Neural progenitor cell (in vitro differentiated cells): ENCODE measurements at regions not wholly inside any gene's neighbourhood (a gene's known extent, or its start where the extent isn't known, plus 50 kb on each side); places are given as distances from the start of the nearest gene placed in this dataset.

ENCODE experiments used
- DNase-seq: peaks from one replicate; pipeline ENCODE4 v3.0.0-alpha.2; 2016; ENCODE audit warnings: low spot score
- H2AFZ ChIP-seq: fragments of 200-600 bp; sonication (generic); replicated peaks from 2 replicates; pipeline ENCODE4 v1.6.1; 2016; ENCODE audit warnings: antibody characterized with exemption
- H3F3A ChIP-seq: fragments of 200-600 bp; sonication (generic); 2 replicates; pipeline ENCODE4 v1.6.1; 2016; ENCODE audit warnings: antibody characterized with exemption, low read depth
- H3K27ac ChIP-seq: fragments of 200-600 bp; sonication (generic); 2 replicates; pipeline ENCODE4 v1.5.1; 2016; ENCODE audit warnings: mild to moderate bottlenecking
- H3K27me3 ChIP-seq: fragments of 200-600 bp; sonication (generic); 2 replicates; pipeline ENCODE4 v1.6.1; 2016; ENCODE audit warnings: mild to moderate bottlenecking, moderate library complexity
- H3K36me3 ChIP-seq: fragments of 200-600 bp; sonication (generic); 2 replicates; pipeline ENCODE4 v1.5.1; 2016
- H3K4me1 ChIP-seq: fragments of 200-600 bp; sonication (generic); 2 replicates; pipeline ENCODE4 v1.6.1; 2016; ENCODE audit warnings: mixed run types
- H3K4me2 ChIP-seq: fragments of 200-600 bp; sonication (generic); 2 replicates; pipeline ENCODE4 v1.6.1; 2016
- H3K4me3 ChIP-seq: fragments of 200-600 bp; sonication (generic); 2 replicates; pipeline ENCODE4 v1.5.1; 2016
- H3K79me2 ChIP-seq: fragments of 200-600 bp; sonication (generic); 2 replicates; pipeline ENCODE4 v1.6.1; 2016; ENCODE audit warnings: low read depth
- H3K9ac ChIP-seq: fragments of 200-600 bp; sonication (generic); 2 replicates; pipeline ENCODE4 v1.6.1; 2016
- H3K9me3 ChIP-seq: fragments of 200-600 bp; sonication (generic); 2 replicates; pipeline ENCODE4 v1.5.1; 2016; ENCODE audit warnings: low read depth
- H4K20me1 ChIP-seq: fragments of 200-600 bp; sonication (generic); 2 replicates; pipeline ENCODE4 v1.6.1; 2016; ENCODE audit warnings: low read depth
- H3K27ac Mint-ChIP-seq: 3 replicates; pipeline ENCODE4 v1.8.0; 2021; ENCODE audit warnings: mixed read lengths
- H3K27me3 Mint-ChIP-seq: 2 replicates; pipeline ENCODE4 v1.8.0; 2022; ENCODE audit warnings: low read depth, mild to moderate bottlenecking, inconsistent platforms, moderate library complexity, mixed read lengths; ENCODE audit not compliant: insufficient read depth
- H3K36me3 Mint-ChIP-seq: 3 replicates; pipeline ENCODE4 v1.8.0; 2021; ENCODE audit warnings: mixed read lengths
- H3K4me1 Mint-ChIP-seq: 3 replicates; pipeline ENCODE4 v1.8.0; 2021; ENCODE audit warnings: mixed read lengths
- H3K4me3 Mint-ChIP-seq: 3 replicates; pipeline ENCODE4 v1.8.0; 2021; ENCODE audit warnings: mild to moderate bottlenecking, moderate library complexity, mixed read lengths
- H3K9me3 Mint-ChIP-seq: 3 replicates; pipeline ENCODE4 v1.8.0; 2020; ENCODE audit warnings: mixed read lengths
- EZH2 ChIP-seq: fragments of 200-600 bp; sonication (generic); IDR thresholded peaks from 2 replicates; pipeline ENCODE4 v1.6.1; 2017; ENCODE audit warnings: antibody characterized with exemption, mild to moderate bottlenecking, moderate library complexity
- EZH2phosphoT487 ChIP-seq: fragments of 200-600 bp; sonication (generic); IDR thresholded peaks from 2 replicates; pipeline ENCODE4 v1.6.1; 2017; ENCODE audit warnings: antibody characterized with exemption
- TF ChIP-seq, protein P1 (sequence below): fragments of 200-600 bp; sonication (generic); IDR thresholded peaks from 2 replicates; pipeline ENCODE4 v1.5.1; 2017; ENCODE audit warnings: antibody characterized with exemption, mild to moderate bottlenecking

DNA sequence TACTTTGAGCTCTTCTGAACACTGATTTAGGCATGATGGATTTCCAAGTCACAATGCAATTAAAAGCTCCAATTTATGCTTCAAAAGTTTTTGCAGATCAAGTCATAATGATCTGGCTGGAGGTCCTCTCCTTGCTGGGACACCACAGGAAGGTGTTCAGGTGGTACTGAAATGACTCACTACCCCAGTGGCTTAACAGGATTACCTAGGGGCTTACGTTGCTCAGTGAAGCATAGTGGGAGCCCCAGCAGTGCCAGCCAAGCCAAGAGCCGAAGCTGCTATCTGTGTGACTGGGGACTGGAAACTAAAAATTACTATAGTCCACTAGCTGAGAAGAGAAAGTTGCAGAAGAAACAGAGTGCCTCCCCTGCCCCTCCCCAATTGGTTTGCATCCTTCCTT is 110.1 kb upstream of the LPP start:
- Mint-ChIP-seq H3K9me3 (no peaks in the 10 kb centered on the region), H3K27me3 (peaks cover 6% of the 10 kb centered on the region), H3K4me3 (no peak overlapping the region), H3K4me1 (peaks cover 5% of the 10 kb centered on the region), H3K27ac (peak overlapping the region; percentile 57), H3K36me3 (no peaks in the 10 kb centered on the region)
- H3K4me2 ChIP-seq, result no peak overlapping the region
- no peak overlapping the region for H3K27ac ChIP-seq
- TF ChIP-seq EZH2phosphoT487 (no peak), EZH2 (no peak)
- TF ChIP-seq, protein P1, sequence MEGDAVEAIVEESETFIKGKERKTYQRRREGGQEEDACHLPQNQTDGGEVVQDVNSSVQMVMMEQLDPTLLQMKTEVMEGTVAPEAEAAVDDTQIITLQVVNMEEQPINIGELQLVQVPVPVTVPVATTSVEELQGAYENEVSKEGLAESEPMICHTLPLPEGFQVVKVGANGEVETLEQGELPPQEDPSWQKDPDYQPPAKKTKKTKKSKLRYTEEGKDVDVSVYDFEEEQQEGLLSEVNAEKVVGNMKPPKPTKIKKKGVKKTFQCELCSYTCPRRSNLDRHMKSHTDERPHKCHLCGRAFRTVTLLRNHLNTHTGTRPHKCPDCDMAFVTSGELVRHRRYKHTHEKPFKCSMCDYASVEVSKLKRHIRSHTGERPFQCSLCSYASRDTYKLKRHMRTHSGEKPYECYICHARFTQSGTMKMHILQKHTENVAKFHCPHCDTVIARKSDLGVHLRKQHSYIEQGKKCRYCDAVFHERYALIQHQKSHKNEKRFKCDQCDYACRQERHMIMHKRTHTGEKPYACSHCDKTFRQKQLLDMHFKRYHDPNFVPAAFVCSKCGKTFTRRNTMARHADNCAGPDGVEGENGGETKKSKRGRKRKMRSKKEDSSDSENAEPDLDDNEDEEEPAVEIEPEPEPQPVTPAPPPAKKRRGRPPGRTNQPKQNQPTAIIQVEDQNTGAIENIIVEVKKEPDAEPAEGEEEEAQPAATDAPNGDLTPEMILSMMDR, result no peak
- H3K79me2 ChIP-seq, result no peaks in the 10 kb centered on the region
- H4K20me1 ChIP-seq, result no peaks in the 10 kb centered on the region
- H3K27me3 ChIP-seq, result no peaks in the 10 kb centered on the region
- no peaks in the 10 kb centered on the region for H3F3A ChIP-seq
- H3K4me1 ChIP-seq, result peaks cover 5% of the 10 kb centered on the region
- no peaks in the 10 kb centered on the region for H3K36me3 ChIP-seq
- no peaks in the 10 kb centered on the region for H3K9me3 ChIP-seq
- H3K9ac ChIP-seq, result no peak overlapping the region
- no peak overlapping the region for H3K4me3 ChIP-seq
- no peak for DNase-seq
- H2AFZ ChIP-seq, result no peak overlapping the region

DNA sequence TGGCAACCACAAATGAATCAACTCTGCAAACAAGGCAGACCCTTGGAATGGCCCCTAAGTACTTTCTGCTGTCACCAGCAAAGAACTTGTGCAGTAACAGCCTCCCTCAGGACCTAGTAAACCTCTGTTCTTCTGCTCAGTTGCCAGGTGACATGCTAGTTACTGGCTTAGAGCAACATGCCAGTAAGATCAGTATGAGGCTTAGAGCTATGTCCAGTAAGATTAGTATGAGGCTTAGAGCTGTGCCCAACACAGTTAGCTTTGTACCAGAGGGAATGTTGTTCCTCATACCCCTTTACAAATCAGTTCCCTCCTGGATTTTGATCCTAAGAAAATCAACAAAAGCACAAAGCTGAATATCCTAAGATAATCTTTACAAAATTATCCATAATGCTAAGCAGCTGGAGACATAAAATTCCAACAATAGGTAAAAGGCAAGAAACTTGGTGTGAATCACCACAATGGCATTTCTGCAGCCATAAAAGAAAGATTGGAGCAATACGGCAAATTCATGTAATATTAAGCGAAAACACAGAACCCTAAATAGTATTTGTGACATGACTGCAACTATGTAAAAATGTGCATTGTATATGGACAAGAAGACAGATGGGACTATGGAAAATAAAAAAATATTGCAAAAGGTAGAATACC is 107.3 kb upstream of the LPP start:
- Mint-ChIP-seq H3K9me3 (no peaks in the 10 kb centered on the region), H3K27me3 (peaks cover 6% of the 10 kb centered on the region), H3K4me3 (no peak overlapping the region), H3K27ac (no peak overlapping the region), H3K4me1 (peaks cover 8% of the 10 kb centered on the region), H3K36me3 (no peaks in the 10 kb centered on the region)
- H2AFZ ChIP-seq, result no peak overlapping the region
- H3K36me3 ChIP-seq, result no peaks in the 10 kb centered on the region
- no peaks in the 10 kb centered on the region for H3K79me2 ChIP-seq
- peaks cover 10% of the 10 kb centered on the region for H3K4me1 ChIP-seq
- no peaks in the 10 kb centered on the region for H3F3A ChIP-seq
- no peak overlapping the region for H3K9ac ChIP-seq
- no peak overlapping the region for H3K27ac ChIP-seq
- no peaks in the 10 kb centered on the region for H4K20me1 ChIP-seq
- H3K4me3 ChIP-seq, result no peak overlapping the region
- DNase-seq, result no peak
- no peaks in the 10 kb centered on the region for H3K9me3 ChIP-seq
- no peak for TF ChIP-seq EZH2phosphoT487
- TF ChIP-seq, protein P1, result no peak
- no peak for TF ChIP-seq EZH2
- no peak overlapping the region for H3K4me2 ChIP-seq
- H3K27me3 ChIP-seq, result no peaks in the 10 kb centered on the region

DNA sequence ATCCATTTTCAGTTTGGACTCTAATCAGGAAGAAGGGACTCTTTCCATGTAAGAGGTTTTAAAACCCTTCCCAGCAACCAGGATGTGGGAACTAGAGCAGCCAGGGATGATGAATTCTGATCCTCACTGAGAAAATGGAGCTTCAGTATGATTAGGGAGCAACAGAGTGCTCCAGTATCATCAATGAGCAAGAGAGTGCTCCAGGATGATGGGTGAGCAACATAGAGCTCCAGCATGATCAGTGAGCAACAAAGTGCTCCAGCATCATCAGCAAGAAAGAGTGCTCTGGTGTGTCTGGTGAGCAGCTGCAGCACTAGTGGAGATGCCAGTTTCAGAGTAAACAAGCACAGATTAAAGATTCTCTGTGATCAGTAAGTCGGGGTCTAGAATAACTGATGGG is 106.4 kb upstream of the LPP start:
- Histone ChIP-seq H3K79me2 (no peaks in the 10 kb centered on the region), H3K4me2 (no peak overlapping the region), H3F3A (no peaks in the 10 kb centered on the region), H3K4me1 (peaks cover 18% of the 10 kb centered on the region), H2AFZ (no peak overlapping the region), H3K9ac (no peak overlapping the region), H3K9me3 (no peaks in the 10 kb centered on the region), H3K4me3 (no peak overlapping the region), H3K27ac (no peak overlapping the region), H4K20me1 (no peaks in the 10 kb centered on the region), H3K27me3 (no peaks in the 10 kb centered on the region), H3K36me3 (no peaks in the 10 kb centered on the region)
- H3K36me3 Mint-ChIP-seq, result no peaks in the 10 kb centered on the region
- H3K27me3 Mint-ChIP-seq, result peaks cover 2% of the 10 kb centered on the region
- no peak for DNase-seq
- TF ChIP-seq, protein P1, result no peak
- no peak for TF ChIP-seq EZH2
- H3K9me3 Mint-ChIP-seq, result no peaks in the 10 kb centered on the region
- H3K27ac Mint-ChIP-seq, result no peak overlapping the region
- peaks cover 13% of the 10 kb centered on the region for H3K4me1 Mint-ChIP-seq
- H3K4me3 Mint-ChIP-seq, result no peak overlapping the region
